OCI-LY1 (cell line): ENCODE measurements at regions not wholly inside any gene's neighbourhood (a gene's known extent, or its start where the extent isn't known, plus 50 kb on each side); places are given as distances from the start of the nearest gene placed in this dataset.

Experiments used
- CTCF ChIP-seq: fragments of 200-600 bp; sonication (generic), shearing (Covaris generic); IDR thresholded peaks from 2 replicates; pipeline ENCODE4 v1.5.1; 2017; ENCODE audit warnings: mild to moderate bottlenecking, antibody characterized with exemption, low read length, moderate library complexity, mixed read lengths
- EZH2 ChIP-seq: fragments of 200-600 bp; sonication (generic), shearing (Covaris generic); IDR thresholded peaks from 2 replicates; pipeline ENCODE4 v1.8.0; 2017; ENCODE audit warnings: borderline replicate concordance, mixed run types, mild to moderate bottlenecking, antibody characterized with exemption, low read length, moderate library complexity, mixed read lengths

- TF ChIP-seq CTCF (no peak), EZH2 (no peak)
Measured at GRCh38 chr2:237240252-237240651, 154.6 kb downstream of the COPS8 start.
